ENCODE measurements at regions not wholly inside any gene's neighbourhood (a gene's known extent, or its start where the extent isn't known, plus 50 kb on each side); places are given as distances from the start of the nearest gene placed in this dataset.

DNA sequence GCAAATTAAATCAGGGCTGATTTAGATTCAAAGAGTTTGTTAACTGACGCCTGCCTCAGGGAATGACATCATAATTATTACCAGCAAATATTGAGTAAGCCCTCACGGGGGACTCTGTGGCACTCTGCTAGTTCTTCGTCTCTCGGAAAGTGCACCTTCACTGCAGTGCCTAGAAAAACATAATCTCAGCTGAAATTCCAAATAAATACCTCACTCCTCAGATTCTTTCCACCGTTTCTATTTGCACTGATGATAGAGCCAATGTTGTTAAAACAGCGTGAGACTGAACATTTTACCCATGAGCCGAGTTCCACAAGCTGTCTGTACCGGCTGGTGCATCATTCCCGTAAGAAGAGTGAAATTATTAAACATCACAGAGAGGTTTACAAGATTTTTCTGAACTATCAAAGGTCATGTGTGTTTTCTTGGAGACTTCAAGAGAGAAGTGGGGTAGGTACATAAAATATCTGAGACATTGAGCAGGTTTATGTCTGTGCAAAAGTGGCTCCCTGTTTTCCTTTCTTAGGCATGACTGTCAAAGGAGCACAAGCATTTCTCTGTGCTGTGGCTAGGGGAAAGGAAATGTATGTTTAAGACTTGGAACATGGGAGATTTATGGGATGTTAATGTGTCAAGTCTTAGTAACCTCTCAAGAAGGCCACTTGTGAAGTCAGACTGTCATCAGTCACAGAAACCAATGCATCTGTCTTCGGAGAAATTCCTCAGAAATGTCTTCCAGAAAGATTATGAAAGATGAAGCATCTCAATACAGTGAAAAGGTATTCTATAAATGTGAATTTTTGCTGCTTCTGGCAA is 119.6 kb downstream of the CBLL2 start:
- in situ Hi-C loops (cut with MboI; ENCODE audit: low sequenced_read_pairs): no loop called here

DNA sequence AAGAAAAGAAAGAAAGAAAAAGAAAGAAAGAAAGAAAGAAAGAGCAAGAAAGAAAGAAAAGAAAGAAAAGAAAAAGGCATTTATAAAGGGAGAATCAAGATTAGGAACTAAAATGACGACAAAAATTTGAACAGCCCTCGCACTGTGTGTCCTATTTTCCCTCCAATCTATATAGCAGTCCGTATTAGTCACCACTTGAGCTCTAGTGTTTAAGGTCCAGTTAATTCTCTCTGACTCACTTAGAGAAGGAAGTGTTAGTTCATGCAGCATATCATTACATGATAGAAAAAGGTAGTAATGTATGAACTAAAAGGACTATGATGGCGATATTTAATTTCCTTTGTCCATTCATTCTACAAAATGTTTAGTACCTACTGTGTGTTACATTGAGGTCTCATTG is 122.7 kb downstream of the CBLL2 start:
- in situ Hi-C loops (cut with MboI; ENCODE audit: low sequenced_read_pairs): no loop called here

DNA sequence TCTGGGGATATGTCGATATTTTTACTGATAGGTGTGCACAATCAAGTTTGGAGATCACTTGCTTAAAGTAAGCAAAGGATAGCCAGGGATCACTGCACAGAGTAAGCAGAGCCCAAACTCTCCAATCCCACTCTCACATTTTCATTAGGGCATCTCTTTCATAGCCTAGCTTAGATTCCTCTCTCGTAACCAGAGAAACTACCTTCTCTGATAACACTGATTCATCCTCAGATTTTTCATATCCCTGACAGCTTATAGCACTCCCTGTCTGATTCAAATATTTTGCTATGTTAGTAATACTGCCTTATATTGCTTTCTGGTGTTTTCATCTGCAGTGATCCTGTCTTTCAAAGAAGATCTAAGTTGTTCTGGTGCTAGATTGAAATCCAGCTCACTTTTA is 123.7 kb downstream of the CBLL2 start:
- in situ Hi-C loops (cut with MboI; ENCODE audit: low sequenced_read_pairs): no loop called here

DNA sequence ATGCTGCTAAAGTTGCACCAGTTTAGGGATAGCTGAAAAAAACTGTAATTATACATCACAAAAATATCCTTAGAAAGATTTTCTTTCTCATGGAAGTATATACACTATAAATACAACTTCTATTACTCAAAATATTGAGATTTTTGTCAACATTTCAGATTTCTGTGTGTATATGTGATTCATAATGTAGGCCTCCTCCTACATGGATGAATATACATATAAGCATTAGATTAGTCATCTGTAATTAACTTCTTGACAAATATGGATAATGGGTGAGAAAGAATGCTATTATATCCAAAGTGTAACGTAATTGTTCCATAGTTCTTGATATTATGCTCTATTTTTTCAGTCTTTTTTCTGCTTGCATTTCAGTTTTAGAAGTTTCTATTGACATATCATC is 124.9 kb downstream of the CBLL2 start:
- in situ Hi-C loops (cut with MboI; ENCODE audit: low sequenced_read_pairs): no loop called here

DNA sequence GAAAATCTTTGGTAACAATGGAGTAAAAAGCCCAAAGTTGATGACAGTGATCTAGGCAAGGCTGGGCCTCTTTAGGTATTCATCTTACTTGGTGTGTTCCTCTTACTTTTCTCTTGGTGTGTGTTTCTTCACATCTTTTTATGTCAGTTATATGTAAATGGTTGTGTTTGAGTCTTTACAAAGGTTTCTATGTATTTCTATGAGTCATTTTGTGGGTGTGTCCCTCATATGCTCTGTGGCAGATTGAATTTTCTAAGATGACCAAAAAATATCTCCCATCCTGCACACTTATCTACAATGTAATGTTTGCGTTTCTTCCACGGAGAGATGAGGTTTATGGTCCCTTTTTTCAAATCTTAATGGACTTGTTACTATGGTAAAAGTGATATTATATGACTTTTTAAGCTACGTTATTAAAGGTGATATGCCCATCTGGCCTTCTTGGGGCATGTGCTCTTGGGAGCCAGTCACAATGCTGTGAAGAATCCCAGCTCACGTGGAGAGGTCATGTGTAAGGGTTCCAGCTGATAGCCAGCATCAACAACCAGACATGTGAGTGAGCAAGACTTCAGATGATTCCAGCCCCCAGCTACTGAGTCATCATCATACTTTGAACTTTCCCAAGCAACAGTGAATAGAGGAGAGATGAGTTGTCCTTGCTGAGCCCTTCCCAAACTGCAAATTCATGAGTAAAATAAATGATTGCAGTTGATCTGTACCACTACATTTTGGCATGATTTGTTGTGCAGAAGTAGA is 126.9 kb downstream of the CBLL2 start:
- in situ Hi-C loops (cut with MboI; ENCODE audit: low sequenced_read_pairs): no loop called here

DNA sequence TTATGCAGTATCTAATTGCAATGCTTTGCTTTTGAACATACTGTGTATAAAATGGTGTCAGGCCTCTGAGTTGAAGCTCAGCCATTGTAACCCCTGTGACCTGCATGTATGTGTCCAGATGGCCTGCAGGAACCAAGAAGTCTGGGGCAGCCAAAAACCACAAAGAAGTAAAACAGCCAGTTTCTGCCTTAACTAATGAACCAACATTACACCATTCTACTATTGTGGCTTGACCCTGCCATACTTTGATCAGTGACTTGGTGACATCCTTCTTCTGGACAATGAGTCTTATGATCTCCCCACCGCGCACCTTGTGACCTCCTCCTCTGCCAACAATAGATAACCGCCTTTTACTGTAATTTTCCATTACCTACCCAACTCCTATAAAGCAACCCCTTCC is 131.6 kb downstream of the CBLL2 start:
- in situ Hi-C loops (cut with MboI; ENCODE audit: low sequenced_read_pairs): no loop called here

DNA sequence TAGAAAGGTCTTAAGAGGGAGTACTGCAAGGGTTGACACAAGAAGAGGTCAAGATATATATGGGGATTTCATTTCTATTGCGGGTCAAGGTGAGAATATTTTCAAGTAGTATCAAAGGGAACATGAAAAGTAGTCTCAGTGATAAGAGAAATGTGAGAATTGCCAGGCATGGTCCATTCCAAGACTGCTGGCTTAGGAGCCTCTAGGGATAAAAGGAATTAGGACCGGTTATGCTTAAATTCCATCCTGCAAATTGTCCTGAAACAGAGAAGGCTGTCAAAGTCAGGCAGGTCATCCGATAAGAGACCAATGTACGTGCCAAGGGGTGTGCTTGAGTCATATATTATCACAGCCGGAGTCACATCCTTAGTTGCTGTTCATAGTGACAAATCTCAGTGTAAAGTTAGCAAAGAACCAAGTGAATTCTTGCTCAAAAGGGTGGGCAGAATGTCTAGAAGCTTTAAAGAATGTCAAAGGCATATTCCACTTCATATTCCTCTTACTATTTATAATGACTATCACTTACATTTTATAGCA is 133.6 kb downstream of the CBLL2 start:
- in situ Hi-C loops (cut with MboI; ENCODE audit: low sequenced_read_pairs): no loop called here

DNA sequence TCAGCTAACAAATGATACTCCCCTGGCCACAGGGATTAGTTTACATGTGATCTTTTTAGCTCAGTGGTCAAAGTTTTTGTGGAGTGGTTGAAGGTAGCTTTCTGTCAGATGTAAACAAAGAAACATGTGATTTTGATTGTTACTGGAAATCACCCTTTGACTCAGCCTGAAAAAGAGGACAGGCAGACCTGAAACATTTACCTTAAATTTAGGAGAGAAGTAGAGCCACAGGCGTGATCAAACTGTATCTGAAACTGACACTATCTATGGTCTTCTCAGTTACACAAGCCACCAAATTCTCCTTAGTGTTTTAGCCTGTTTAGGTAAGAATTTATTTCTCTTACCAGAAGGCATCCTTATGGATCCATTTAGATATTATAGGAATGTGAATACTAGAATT is 136.7 kb downstream of the CBLL2 start:
- in situ Hi-C loops (cut with MboI; ENCODE audit: low sequenced_read_pairs): no loop called here

DNA sequence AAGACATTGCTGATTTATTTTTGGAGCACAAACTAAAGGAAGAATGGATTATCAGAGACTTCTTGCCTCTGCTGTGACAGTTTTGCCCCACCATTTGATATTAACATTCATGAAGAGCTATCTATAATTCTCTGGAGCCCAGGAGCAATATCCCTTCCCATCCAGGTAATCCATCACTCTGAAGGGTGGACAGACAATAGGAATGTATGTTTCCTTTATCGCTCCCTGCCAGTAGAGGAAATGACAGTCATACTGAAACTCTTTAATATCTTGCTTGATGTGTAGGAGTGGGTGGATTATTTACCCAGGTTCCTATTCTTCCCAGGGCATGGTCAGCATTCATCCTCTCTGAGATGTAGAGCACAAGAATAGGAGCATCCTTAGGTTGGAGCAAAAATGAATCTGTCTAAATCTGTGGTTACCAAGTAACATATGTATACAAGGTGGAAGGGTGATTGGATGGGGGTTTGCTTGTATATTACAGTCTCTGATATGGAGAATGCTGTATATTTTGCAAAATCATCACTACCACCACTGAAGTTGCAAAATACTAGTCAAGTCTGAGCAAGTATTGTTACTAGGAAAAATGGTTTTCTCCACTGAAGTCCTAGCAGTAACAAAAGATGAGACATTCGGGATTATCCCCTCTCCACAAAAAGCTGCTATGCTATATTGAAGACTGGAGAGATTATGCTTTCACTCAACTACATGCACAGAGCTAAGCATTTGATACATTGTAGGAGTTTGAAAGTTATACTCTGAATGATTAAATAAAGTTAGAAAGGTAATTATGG is 151.6 kb downstream of the CBLL2 start:
- in situ Hi-C loops (cut with MboI; ENCODE audit: low sequenced_read_pairs): no loop called here

DNA sequence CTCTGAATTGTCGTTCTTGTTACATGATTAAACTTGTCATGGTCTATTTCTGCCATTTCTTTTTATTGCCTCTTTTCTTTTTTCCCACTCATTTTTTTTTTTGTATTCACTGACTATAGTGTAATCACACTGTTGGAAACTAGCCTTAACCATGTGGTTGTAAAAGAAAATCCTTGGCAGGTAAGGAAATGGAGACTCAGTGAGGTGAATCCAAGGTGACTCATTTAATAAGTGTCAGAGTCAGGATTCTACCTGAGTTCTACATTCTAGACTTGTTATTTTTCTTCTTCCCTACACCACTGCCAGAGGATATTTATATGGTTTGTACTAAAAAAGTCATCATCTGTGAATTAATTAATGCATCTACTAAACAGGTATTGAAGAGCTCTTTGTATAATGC is 152.2 kb downstream of the CBLL2 start:
- in situ Hi-C loops (cut with MboI; ENCODE audit: low sequenced_read_pairs): no loop called here

DNA sequence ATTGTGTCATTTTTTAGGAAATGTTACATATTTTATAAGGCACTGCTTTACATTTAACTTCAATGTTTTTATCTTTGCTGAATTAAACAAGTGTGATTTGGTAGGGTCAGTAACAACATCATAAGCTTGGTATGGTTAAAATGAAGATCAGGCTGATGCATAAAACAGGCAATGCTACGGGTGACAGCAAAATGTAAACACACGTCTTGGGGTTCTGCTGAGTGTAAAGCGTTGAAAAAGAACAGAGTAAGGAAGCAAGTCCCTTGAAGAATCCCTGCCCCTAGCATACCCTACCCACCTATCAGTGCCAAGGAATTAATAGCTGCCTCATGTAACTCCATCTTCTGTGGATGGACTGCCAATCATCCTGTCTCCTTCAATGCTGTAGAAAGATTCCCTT is 157.0 kb downstream of the CBLL2 start:
- in situ Hi-C loops (cut with MboI; ENCODE audit: low sequenced_read_pairs): no loop called here

DNA sequence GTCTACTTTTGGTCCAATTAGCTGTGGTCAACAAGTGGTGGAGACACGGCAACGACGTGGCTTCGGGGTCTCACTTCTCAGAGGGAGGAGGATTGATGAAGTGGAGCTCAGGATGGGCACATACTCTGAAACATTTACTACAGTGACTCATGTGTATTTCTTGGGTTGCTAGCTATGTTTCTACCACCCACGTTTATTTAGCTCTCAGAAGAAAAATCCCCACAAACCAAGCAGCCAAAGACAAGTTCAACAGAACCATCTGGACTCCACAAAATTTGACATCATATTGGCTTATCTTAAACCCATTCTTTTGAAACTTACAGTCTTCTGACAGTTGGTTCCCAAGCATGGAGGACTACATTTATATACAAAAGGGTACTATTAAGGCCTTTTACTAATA is 158.0 kb downstream of the CBLL2 start:
- in situ Hi-C loops (cut with MboI; ENCODE audit: low sequenced_read_pairs): no loop called here

DNA sequence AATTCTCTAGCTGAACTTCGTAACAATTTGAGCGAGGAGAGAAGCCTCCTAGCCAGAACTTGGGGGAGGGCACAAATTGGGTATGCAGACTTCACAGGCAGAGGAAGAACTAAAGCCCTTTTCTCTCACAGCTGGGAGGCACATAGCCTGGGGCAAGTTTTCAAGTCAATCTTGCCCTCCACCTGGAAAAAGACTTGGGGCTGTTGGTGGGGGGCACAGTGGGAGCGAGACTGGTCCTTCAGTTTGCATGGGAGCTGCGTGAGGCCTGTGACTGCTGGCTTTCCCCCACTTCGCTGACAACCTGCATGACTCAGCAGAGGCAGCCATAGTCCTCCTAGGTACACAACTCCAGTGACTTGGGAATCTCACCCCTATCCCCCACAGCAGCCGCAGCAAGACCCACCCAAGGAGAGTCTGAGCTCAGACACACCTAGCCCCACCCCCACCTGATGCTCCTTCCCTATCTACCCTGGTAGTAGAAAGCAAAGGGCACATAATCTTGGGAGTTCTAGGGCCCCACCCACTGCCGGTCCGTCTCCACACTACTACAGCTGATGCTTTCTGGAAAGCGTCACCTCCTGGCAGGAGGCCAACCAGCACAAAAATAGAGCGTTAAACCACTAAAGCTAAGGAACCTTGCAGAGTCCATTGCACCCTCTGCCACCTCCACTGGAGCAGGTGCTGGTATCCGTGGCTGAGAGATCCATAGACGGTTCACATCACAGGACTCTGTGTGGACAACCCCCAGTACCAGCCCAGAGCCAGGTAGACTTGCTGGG is 160.8 kb downstream of the CBLL2 start:
- in situ Hi-C loops (cut with MboI; ENCODE audit: low sequenced_read_pairs): no loop called here

DNA sequence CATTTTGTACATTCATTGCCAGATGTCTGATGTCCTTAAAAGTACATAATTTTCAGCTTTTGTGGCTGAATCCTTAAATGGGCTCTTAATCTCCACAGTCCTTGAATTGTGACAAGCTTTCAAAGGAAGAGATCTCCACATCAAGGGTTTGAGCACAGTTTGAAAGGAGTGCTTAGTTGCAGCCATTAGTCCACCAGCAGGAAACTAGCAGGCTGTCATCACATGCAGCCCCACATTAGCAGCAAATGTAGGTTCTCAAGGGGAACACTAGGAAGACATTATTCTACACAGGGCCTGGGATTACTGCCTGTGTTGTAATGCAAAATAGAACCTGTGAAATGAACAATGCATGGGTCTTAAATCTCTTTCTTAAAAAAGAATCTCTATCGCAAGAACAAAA is 173.2 kb downstream of the CBLL2 start:
- in situ Hi-C loops (cut with MboI; ENCODE audit: low sequenced_read_pairs): no loop called here

DNA sequence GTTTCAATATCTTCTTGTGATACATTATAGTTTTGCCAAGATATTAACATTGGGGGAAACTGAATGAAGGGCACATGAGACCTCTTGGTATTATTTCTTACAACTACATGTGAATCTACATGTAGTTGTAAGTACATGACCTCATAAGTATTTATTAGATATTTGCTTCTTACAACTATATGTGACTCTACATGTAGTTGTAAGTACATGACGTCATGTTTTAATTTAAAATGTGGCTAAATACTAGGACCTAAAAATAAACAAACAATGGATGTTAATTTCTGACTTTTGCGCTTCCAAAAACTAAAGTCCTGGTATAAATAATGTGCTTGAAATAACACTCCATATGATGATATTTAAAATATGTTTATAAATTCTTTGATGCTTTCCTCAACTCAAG is 190.2 kb downstream of the CBLL2 start:
- in situ Hi-C loops (cut with MboI; ENCODE audit: low sequenced_read_pairs): no loop called here

DNA sequence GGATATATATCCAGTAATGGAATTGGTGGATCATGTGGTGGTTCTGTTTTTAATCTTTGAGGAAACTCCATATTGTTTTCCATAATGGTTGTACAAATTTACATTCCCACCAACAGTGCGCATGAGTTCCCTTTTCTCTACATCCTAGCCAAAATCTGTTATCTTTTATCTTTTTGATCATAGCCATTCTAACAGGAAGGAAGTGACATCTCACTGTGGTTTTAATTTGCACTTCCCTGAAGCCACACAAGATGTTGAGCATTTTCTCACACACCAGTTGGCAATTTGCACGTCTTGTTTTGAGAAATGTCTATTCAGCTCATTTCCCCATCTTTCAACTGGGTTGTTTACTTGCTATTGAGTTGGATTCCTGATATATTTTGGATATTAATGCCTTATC is 194.9 kb downstream of the CBLL2 start:
- in situ Hi-C loops (cut with MboI; ENCODE audit: low sequenced_read_pairs): no loop called here

DNA sequence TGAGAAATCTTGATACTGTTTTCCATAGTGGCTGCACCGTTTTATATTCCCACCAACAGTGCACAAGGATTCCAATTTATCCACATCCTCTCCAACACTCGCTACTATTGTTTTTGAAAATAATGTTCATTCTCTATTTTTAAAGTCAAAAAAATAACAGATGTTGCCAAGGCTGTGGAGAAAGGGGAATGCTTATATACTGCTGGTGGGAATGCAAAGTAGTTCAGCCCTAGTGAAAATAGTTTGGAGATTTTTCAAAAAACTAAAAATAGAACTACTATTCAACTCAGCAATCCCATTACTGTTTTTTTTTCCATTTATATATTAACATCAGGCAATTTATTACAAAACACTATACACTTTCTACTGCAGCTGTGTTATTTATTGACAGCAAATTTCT is 208.7 kb downstream of the CBLL2 start:
- in situ Hi-C loops (cut with MboI; ENCODE audit: low sequenced_read_pairs): no loop called here

DNA sequence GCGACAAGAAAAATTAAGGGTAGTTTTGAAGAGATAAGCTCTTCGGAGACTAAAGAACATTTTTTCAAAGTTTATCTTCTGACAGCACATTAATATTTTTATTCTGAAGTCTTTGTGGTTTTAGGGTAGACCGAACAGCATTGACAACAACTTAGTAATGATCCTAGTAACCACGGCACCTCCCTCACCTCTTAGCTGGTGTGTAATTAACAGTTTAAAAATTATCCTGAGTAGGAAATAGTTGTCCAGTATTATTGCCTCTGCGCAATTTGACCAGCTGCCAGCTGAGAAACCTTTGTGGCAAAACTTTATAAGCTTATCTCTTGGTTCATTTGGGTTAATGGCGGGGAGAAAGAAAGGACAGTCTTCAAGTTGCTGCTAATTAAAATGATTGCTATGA is 213.6 kb downstream of the CBLL2 start:
- in situ Hi-C loops (cut with MboI; ENCODE audit: low sequenced_read_pairs): no loop called here

DNA sequence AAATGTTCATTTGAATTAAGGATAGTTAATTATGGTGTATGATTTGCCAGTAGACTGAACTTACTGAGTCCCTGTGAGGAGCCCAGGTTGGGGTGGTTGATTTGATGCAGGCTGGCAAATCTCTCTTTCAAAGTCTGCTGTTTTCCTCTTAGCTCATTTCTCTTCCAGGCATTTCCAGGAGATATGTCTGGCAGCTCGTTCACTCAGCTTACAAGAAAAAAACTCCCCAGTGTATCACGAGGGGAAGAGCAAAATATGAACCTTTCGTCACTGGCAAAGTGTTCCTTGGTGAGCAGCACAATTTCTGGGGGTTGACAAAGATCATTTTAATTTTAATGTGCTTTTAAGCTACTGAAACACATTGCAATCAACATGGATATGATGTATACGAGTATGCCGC is 244.2 kb downstream of the CBLL2 start:
- in situ Hi-C loops (cut with MboI; ENCODE audit: low sequenced_read_pairs): no loop called here

DNA sequence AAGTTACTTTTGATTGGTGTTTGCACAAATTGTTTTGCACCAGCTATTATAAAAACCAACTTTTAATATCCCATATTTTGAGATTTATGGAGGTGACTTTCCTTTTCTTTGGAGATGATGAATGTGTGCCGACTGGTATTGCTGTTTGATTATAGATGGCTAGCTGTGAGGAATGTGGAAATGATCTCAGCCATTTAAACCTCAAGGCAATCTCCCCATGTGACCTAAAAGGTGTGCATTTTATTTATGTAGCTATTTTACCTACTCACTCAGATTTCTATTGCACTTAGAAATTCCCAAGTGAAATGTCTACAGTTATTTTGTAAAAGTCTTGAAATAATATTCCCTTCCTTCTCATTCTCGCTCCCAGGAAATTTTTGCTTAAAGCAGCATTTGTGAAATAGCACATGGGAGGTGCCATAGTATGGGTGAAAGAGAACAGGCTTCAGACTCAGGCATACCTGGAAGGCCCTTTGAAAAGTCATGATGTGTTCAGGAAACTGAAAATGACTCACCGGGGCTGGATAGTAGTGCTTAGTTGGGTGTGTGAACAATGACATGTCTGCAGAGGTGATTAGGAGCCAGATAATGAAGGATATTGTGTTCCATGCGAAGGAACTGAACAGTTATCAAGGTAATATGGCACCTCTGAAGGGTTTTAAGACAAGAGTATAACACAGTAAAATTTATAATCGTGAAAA is 247.6 kb downstream of the CBLL2 start:
- in situ Hi-C loops (cut with MboI; ENCODE audit: low sequenced_read_pairs): no loop called here
